Effector CD4-positive, alpha-beta T cell (primary cell): ENCODE measurements at regions not wholly inside any gene's neighbourhood (a gene's known extent, or its start where the extent isn't known, plus 50 kb on each side); places are given as distances from the start of the nearest gene placed in this dataset.

Experiments
- DNase-seq: peaks from one replicate; pipeline ENCODE4 v3.0.0-alpha.2; 2020

GRCh38 chr2:9156483-9156882, 50.1 kb upstream of the ASAP2 start:
- DNase-seq, result no peak

DNA sequence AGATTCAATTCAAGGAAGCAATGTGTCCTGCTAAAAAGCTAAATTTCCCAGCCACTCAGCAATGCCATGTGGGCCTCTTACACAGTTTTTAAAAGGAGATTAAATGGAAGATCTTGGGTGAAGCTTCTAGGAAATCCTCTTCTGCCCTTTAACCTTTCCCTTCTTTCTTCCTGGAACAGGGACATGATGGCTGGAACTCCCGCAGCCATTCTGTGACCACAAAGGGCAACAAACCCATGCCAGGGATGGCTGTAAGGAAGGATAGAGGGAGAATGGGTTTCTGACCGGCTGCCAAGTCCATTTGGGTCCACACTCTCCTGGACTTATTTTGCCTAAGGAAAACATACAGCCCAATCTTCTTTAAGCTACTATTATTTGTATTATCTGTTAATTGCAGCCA, 52.6 kb upstream of the ASAP2 start:
- no peak for DNase-seq

GRCh38 chr2:9153643-9153980, 53.0 kb upstream of the ASAP2 start:
- DNase-seq, result no peak

DNA sequence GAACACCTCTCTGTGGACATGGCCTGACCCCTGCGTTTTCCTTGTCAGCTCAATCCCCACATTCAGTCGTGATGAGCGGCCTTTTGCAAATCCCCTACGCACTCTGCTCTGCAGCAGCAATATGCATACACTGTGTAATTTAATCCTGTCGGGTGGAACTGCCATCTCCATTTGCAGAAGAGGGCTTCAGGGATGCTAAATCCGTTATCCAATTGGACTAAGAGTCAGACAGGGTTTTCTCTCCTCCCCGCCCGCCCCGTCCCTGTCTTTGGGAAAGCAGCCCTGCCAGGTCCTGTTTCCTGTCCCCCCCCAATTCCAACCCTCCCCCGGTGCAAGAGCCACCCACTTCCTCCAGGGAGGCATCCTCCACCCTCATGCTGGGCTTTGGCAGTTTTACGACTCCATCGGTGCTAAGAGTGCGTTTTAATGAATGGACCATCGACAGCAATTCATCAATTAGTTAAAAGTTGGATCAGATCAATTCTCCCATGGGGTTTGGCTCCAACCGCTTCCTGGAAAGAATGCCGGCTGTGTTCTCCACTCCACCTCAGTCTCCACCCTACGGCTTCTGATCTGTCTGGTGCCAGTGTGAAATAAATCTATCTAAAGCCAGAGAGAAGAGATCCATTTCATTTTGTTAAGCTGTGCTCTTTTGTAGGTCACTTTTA, 53.5 kb upstream of the ASAP2 start:
- DNase-seq, result no peak

GRCh38 chr2:9150906-9151305, 55.7 kb upstream of the ASAP2 start:
- no peak for DNase-seq

GRCh38 chr2:9150568-9150900, 56.1 kb upstream of the ASAP2 start:
- DNase-seq, result no peak

- DNase-seq, result no peak
These were observed 56.7 kb upstream of the ASAP2 start for GRCh38 chr2:9149726-9150567.

- no peak for DNase-seq
These were observed 57.3 kb upstream of the ASAP2 start for GRCh38 chr2:9149388-9149660.

DNA sequence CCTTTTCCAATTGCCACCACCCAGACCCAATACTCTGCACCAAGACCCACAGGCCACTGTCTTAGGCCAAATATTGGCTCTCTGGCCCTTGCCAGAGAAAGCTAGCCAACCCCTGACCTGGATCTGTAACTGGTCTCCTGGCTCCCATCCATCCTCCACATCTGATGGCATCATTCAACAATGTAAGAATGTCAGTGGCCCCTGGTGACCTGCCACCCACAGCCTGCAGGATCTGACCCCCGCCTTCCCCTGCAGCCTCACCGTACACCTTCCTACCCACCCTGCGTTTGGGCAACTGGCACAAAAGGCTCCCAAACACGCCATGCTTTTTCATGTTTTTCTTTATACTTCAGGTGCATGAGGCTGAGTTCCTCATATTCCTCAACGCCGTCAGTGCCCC, 60.0 kb upstream of the ASAP2 start:
- DNase-seq, result no peak

GRCh38 chr2:9145752-9146430, 60.7 kb upstream of the ASAP2 start:
- DNase-seq, result no peak

DNA sequence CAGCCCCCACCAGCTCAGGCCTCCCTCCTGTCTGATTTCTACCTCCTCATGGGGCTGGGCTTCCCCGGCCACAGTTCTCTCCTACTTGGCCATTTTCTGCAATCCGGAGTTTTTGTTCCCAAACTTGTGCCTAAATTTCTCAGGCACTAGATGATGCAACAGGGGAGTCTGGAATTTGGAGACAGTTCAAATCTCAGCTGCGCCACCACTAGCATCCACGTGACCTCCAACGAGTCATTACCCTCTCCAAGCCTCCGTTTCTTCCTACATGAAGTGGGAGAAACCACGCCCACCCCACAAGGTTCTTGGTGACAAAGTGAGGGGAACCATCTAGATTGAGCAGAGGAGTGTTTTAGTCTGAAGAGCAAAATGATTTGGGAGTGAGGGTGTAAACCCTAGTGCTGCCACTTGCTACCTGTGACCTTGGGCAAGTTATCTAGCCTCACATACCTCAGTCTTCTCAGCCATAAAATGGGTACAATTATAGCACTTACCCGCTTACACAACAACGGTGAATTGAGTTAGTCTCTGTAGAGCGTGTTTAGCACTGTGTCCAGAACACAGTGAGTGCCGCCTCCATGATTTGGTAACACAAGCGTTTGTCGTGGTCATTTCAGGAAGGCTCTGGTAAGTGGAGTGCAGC, 61.4 kb upstream of the ASAP2 start:
- DNase-seq, result no peak

DNA sequence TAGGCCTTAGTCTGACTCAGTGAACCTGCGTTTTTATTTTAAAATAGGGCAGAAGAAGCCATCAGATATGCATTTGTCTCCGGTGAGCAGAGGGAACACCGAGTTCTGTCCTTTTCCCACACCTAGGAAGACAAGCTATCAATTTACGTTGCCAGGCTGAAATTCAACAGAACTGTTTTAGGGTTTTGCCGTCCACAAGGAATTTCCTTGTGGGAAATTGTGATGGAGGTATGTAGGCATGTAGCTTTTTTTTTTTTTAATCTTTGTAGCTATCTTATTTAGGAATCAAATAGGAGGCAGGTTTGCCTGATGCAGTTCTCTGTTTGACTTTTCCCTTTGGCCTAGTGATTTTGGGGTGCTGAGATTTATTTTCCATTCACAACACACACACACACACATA, 62.0 kb upstream of the ASAP2 start:
- no peak for DNase-seq

DNA sequence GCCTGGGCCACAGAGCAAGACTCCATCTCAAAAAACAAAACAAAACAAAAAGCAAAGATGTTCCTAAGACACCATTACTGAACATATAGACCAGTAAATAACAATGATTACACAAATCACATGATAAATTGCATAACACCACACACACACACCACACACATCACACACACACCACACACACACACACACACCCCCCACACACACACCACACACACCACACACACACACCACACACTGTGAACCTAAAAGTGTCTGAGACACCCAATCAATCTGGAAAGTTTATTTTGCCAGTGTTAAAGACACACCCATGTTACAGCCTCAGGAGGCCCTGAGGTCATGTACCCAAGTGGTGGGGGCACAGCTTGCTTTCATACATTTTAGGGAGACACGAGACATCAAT, 62.6 kb upstream of the ASAP2 start:
- DNase-seq, result no peak

- no peak for DNase-seq
These were observed 63.3 kb upstream of the ASAP2 start for GRCh38 chr2:9143264-9143815.

DNA sequence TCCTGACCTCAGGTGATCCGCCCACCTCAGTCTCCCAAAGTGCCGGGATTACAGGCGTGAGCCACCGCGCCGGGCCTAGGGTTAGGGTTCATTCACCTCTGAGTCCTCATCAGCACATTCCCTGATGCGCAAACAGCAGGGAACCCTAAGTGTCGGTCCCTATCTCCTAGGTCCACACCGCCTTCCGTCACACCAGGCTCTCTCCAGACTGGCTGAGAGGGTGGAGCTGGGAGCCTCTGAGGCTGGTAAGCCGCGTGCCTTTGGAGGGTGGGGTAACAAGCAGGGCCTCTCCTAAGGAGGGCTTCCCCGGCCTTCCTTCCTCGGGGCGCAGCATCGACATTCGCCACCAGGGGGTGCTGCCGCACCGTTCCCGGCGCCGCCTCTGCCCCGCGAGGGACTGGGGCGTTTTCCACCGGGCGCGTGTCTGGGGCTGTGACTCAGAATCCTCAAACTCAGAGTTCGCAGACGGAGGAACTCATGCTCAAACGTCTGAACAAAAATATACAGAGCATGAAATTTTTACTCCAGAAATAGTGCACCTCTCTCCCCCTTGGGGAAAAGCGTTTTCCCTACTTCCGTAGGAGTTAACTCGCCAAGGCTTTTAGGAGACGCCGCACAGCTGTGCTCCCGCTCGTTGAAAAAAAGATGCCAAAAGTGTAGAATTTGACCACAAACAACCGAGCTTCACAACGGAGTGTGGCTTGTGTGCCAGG, 63.9 kb upstream of the ASAP2 start:
- peak; percentile 57 for DNase-seq

- DNase-seq, result no peak
These were observed 64.7 kb upstream of the ASAP2 start for GRCh38 chr2:9141706-9142460.

GRCh38 chr2:9141091-9141667, 65.4 kb upstream of the ASAP2 start:
- no peak for DNase-seq

GRCh38 chr2:9140645-9141044, 66.0 kb upstream of the ASAP2 start:
- DNase-seq, result no peak

DNA sequence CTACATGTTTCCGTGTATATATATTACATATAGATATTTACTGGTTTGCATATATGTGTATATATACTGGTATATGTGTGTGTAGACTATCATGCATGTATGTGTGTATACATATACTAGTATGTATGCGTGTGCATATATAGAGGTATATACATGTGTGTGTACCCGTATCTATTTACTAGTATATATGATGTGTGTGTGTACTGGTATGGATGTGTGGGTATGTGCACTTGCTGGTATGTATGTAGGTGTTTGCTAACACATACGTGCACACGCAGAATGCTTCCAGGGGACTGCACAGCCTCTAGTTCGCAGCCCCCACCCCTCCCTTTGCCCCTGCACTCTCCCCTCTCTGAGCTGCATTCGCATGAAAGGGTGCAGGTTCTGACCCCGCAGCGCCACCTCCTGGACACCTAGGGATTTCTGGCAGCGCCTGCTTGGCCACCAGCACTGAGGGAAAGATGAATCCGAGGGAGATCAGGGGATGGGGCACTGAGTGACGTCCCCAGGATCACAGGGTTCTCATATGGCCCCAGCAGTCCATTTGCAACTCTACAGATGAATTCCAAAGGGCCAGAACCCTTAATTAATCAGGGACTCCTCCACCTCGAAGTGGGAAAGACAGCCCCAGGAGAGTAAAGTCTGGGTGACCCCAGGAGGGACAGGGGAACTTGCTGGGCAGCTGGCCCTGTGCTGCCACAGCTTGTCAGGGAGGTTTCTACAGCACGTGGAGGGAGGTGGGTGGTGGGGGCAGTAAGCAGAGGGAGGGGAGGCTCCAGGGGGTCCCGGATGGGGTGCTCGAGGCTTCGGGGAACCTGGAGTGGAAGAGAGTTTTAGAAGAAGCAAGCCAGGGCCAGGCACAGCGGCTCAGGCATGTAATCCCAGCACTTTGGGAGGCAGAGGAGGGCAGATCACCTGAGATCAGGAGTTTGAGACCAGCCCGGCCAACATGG, 66.8 kb upstream of the ASAP2 start:
- DNase-seq, result peak; percentile 31

- no peak for DNase-seq
These were observed 69.0 kb upstream of the ASAP2 start for GRCh38 chr2:9137379-9138150.
